ENCODE measurements at regions not wholly inside any gene's neighbourhood (a gene's known extent, or its start where the extent isn't known, plus 50 kb on each side); places are given as distances from the start of the nearest gene placed in this dataset.

GRCh38 chr1:17488995-17489767 lies 49.7 kb upstream of the RCC2 start:
- TF ChIP-seq CTCF (IDR thresholded peaks at IDR 0.05), result no peak
- H3K27ac ChIP-seq, result no peak overlapping the region
- no peak overlapping the region for H3K4me3 ChIP-seq
- intact Hi-C loops (cut with DNase I), result no loop called here
- H3K27me3 ChIP-seq, result no peaks in the 10 kb centered on the region
- DNase-seq (no peak), ATAC-seq (peak in 1 of 4 donors; percentile 18), FAIRE-seq (no peak)
- no peaks in the 10 kb centered on the region for H3K36me3 ChIP-seq
- WGBS, 2 donors, result 85% methylated on average over 5 of the region's 5 CpGs
- no peaks in the 10 kb centered on the region for H3K9me3 ChIP-seq
- no peaks in the 10 kb centered on the region for H3K4me1 ChIP-seq
